Fibroblast of villous mesenchyme (primary cell): ENCODE measurements at regions not wholly inside any gene's neighbourhood (a gene's known extent, or its start where the extent isn't known, plus 50 kb on each side); places are given as distances from the start of the nearest gene placed in this dataset.

Source experiments
- DNase-seq: peaks from one replicate; pipeline ENCODE4 v3.0.0-alpha.2; 2010; ENCODE audit warnings: low read depth
- H3K4me3 ChIP-seq: 2 replicates; pipeline ENCODE4 v1.5.1; 2011; ENCODE audit warnings: low read depth, mild to moderate bottlenecking, low read length
- CTCF ChIP-seq: IDR thresholded peaks from 2 replicates; pipeline ENCODE4 v1.5.1; 2012; ENCODE audit warnings: low read depth, mild to moderate bottlenecking, low read length; ENCODE audit not compliant: insufficient read depth

GRCh38 chr2:223107825-223108224 lies 55.8 kb downstream of the KCNE4 start:
- no peak for TF ChIP-seq CTCF
- no peak overlapping the region for H3K4me3 ChIP-seq
- no peak for DNase-seq

- TF ChIP-seq CTCF = no peak
- no peak overlapping the region for H3K4me3 ChIP-seq
- peak; percentile 50 for DNase-seq
These were observed 56.5 kb downstream of the KCNE4 start for GRCh38 chr2:223108351-223109050.

GRCh38 chr2:223109341-223109740 lies 57.4 kb downstream of the KCNE4 start:
- DNase-seq = no peak
- TF ChIP-seq CTCF = no peak
- H3K4me3 ChIP-seq = no peak overlapping the region

GRCh38 chr2:223113161-223113560 lies 61.2 kb downstream of the KCNE4 start:
- no peak for TF ChIP-seq CTCF
- DNase-seq = no peak
- H3K4me3 ChIP-seq = no peak overlapping the region

- TF ChIP-seq CTCF = no peak
- DNase-seq = no peak
- H3K4me3 ChIP-seq = no peak overlapping the region
These were observed 62.2 kb downstream of the KCNE4 start for GRCh38 chr2:223114170-223114569.

- DNase-seq = no peak
- TF ChIP-seq CTCF = no peak
- no peak overlapping the region for H3K4me3 ChIP-seq
These were observed 62.9 kb downstream of the KCNE4 start for GRCh38 chr2:223114917-223115316.

- no peak overlapping the region for H3K4me3 ChIP-seq
- no peak for DNase-seq
- no peak for TF ChIP-seq CTCF
These were observed 65.5 kb downstream of the KCNE4 start for GRCh38 chr2:223117533-223117932.
